ENCODE measurements at regions not wholly inside any gene's neighbourhood (a gene's known extent, or its start where the extent isn't known, plus 50 kb on each side); places are given as distances from the start of the nearest gene placed in this dataset.
A peak's percentile ranks its signal among the peaks of the same experiment; 100 is the strongest.

DNA sequence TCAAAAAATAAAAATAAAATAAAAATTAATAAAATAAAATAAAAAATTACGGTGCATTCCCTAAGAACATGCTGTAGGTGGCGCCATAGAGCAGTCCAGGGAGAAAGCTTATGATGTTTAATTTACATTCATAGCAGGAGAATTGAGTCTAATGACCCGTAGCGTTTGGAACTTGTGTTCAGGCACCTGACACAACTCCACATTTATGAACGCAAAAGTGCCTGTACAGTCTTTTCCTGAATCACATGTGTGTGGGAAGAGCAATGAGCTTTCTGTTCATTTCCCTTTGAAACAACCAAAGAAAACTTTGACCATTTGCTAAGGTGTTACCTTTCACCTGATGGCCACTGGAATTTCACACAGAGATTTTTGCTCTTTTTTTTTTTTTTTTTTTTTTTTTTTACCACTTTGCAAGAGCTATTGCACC lies 60.6 kb upstream of the KCNA1 start:
- in situ Hi-C loops (cut with MboI) = no loop called here

DNA sequence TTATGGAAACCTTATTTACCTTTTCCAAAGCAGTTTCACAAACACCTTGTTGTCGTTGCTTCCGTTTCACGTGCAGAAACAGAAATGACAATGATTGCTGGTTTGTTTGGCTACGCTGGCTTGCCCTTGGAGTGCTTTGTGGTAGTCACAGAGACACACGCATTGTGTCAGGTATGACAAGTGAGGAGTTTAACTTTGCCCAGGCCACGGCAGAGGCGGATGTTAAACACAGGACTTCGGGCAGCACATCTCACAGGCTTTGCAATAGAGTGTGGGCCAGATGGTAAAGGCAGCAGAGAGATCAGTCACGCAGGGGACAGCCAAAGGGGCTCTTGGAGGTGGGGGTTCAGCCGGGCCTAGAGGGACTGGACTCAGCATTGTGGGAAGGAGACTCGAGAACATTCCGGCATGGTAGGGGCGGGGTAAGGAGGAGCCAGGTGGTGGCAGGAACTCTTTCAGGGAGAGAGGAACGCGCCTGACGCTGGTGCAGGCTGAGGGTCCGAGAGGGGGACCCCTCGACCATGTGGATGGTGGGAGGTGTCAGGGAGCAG lies 59.8 kb upstream of the KCNA1 start:
- no peaks in the 10 kb centered on the region for H3K9me3 ChIP-seq (ENCODE audit: low read depth)
- no peak overlapping the region for H2AFZ ChIP-seq
- 0 out of 2 replicates have a peak, but pooled peaks cover 3% of the 10 kb centered on the region for H3K27me3 ChIP-seq (replicated peaks; ENCODE audit: insufficient read depth)
- DNase-seq = no peak
- no peaks in the 10 kb centered on the region for H3F3A ChIP-seq (ENCODE audit: insufficient read depth)
- no peaks in the 10 kb centered on the region for H4K20me1 ChIP-seq (ENCODE audit: insufficient read depth)
- no peak for TF ChIP-seq EZH2 (IDR thresholded peaks at IDR 0.05; ENCODE audit: insufficient read depth, poor library complexity, severe bottlenecking)
- H3K9me2 ChIP-seq (ENCODE audit: insufficient read depth) = no peaks in the 10 kb centered on the region
- in situ Hi-C loops (cut with MboI) = no loop called here
- no peak overlapping the region for H3K4me2 ChIP-seq (ENCODE audit: unreplicated experiment)
- 43 to 46% methylated on average over 17 to 18 of the region's 18 CpGs for WGBS, 2 experiments (ENCODE audit: low coverage in 1 of 2, low lambda C conversion rate in 2 of 2, missing lambda C conversion rate in 2 of 2)
- no peak overlapping the region for H3K27ac ChIP-seq
- H3K36me3 ChIP-seq (ENCODE audit: low read depth) = no peaks in the 10 kb centered on the region
- no peak overlapping the region for H3K9ac ChIP-seq
- no peak overlapping the region for H3K4me3 ChIP-seq
- H3K4me1 ChIP-seq (ENCODE audit: insufficient read depth) = no peaks in the 10 kb centered on the region
- H3K79me2 ChIP-seq (ENCODE audit: insufficient read depth) = no peaks in the 10 kb centered on the region

More for the DNA sequence above, 60.6 kb upstream of the KCNA1 start:
- Histone ChIP-seq H3K9ac (no peak overlapping the region), H2AFZ (no peak overlapping the region), H3K9me2 (ENCODE audit: insufficient read depth) (no peaks in the 10 kb centered on the region), H3K27ac (no peak overlapping the region), H3F3A (ENCODE audit: insufficient read depth) (no peaks in the 10 kb centered on the region), H3K27me3 (replicated peaks; ENCODE audit: insufficient read depth) (0 out of 2 replicates have a peak, but pooled peaks cover 3% of the 10 kb centered on the region), H3K36me3 (ENCODE audit: low read depth) (no peaks in the 10 kb centered on the region), H4K20me1 (ENCODE audit: insufficient read depth) (no peaks in the 10 kb centered on the region), H3K79me2 (ENCODE audit: insufficient read depth) (no peaks in the 10 kb centered on the region), H3K4me3 (no peak overlapping the region), H3K9me3 (ENCODE audit: low read depth) (no peaks in the 10 kb centered on the region), H3K4me2 (ENCODE audit: unreplicated experiment) (no peak overlapping the region), H3K4me1 (ENCODE audit: insufficient read depth) (no peaks in the 10 kb centered on the region)
- 2 to 3% methylated on average over 5 of the region's 5 CpGs for WGBS, 2 experiments (ENCODE audit: low coverage in 1 of 2, low lambda C conversion rate in 2 of 2, missing lambda C conversion rate in 2 of 2)
- TF ChIP-seq EZH2phosphoT487 (IDR thresholded peaks at IDR 0.05; ENCODE audit: insufficient read depth, low read depth) (no peak), EZH2 (IDR thresholded peaks at IDR 0.05; ENCODE audit: insufficient read depth, poor library complexity, severe bottlenecking) (no peak)
- DNase-seq = peak; percentile 60

DNA sequence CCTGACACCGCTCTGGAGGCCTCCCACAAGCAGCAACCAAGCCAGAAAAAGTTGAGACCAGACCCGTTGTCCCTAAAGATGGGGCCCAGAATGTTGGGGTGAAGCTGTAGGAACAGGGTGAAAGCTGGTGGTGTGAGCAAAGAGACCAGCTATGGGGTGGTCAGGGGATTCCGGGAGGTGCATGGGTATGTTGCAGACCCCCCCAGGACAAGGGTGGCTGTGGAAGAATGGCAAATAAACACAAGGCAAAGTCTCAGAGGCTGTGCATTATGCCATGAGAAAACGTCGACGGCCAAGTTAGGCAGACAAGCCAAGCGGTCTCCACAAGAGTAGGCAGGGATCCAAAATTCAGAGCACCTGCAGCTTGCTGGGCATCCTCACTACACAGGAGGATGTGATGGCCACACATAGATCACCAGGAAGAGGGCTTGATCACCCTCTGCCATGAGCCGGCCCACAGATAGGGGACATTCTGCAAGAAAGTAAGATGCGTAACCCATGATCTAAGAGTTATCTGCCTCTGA lies 58.8 kb upstream of the KCNA1 start:
- H3K27me3 ChIP-seq (replicated peaks; ENCODE audit: insufficient read depth) = 0 out of 2 replicates have a peak, but pooled peaks cover 3% of the 10 kb centered on the region
- no peak overlapping the region for H3K27ac ChIP-seq
- H3K9me2 ChIP-seq (ENCODE audit: insufficient read depth) = no peaks in the 10 kb centered on the region
- H2AFZ ChIP-seq = no peak overlapping the region
- no peak overlapping the region for H3K4me2 ChIP-seq (ENCODE audit: unreplicated experiment)
- no peak for DNase-seq
- in situ Hi-C loops (cut with MboI) = no loop called here
- H4K20me1 ChIP-seq (ENCODE audit: insufficient read depth) = no peaks in the 10 kb centered on the region
- no peaks in the 10 kb centered on the region for H3K4me1 ChIP-seq (ENCODE audit: insufficient read depth)
- H3F3A ChIP-seq (ENCODE audit: insufficient read depth) = no peaks in the 10 kb centered on the region
- H3K9me3 ChIP-seq (ENCODE audit: low read depth) = no peaks in the 10 kb centered on the region
- no peaks in the 10 kb centered on the region for H3K36me3 ChIP-seq (ENCODE audit: low read depth)
- TF ChIP-seq EZH2phosphoT487 (IDR thresholded peaks at IDR 0.05; ENCODE audit: insufficient read depth, low read depth) = no peak
- no peak for TF ChIP-seq EZH2 (IDR thresholded peaks at IDR 0.05; ENCODE audit: insufficient read depth, poor library complexity, severe bottlenecking)
- no peaks in the 10 kb centered on the region for H3K79me2 ChIP-seq (ENCODE audit: insufficient read depth)
- H3K9ac ChIP-seq = no peak overlapping the region
- WGBS, 2 experiments (ENCODE audit: low coverage in 1 of 2, low lambda C conversion rate in 2 of 2, missing lambda C conversion rate in 2 of 2) = 80 to 86% methylated on average over 9 of the region's 9 CpGs
- no peak overlapping the region for H3K4me3 ChIP-seq

DNA sequence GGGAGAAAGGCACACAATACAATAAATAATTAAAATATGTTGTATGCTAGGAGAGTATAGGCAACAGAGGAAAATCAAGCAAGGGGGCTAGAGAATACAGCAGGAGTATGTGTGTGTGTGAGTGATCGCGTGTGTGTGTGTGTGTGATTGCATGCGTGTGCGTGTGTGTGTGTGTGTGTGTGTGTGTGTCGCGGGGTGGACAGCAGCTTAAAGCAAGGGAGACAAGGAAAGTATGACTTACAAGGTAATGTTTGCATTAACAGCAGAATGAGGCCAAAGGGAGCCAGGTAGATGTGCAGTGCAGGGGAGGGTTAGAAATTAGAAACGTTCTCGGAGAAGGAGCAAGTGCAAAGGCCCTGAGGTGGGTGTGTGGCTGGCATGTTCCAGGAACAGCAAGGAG lies 57.4 kb upstream of the KCNA1 start:
- H3K4me3 ChIP-seq = no peak overlapping the region
- no peak for DNase-seq
- no peak overlapping the region for H2AFZ ChIP-seq
- no peaks in the 10 kb centered on the region for H3F3A ChIP-seq (ENCODE audit: insufficient read depth)
- H3K9me3 ChIP-seq (ENCODE audit: low read depth) = no peaks in the 10 kb centered on the region
- H3K36me3 ChIP-seq (ENCODE audit: low read depth) = no peaks in the 10 kb centered on the region
- no peak for TF ChIP-seq EZH2phosphoT487 (IDR thresholded peaks at IDR 0.05; ENCODE audit: insufficient read depth, low read depth)
- TF ChIP-seq EZH2 (IDR thresholded peaks at IDR 0.05; ENCODE audit: insufficient read depth, poor library complexity, severe bottlenecking) = no peak
- H3K27ac ChIP-seq = no peak overlapping the region
- no peaks in the 10 kb centered on the region for H4K20me1 ChIP-seq (ENCODE audit: insufficient read depth)
- H3K79me2 ChIP-seq (ENCODE audit: insufficient read depth) = no peaks in the 10 kb centered on the region
- peaks cover 12% of the 10 kb centered on the region; the same call in 1 of the 2 replicates for H3K27me3 ChIP-seq (replicated peaks; ENCODE audit: insufficient read depth)
- no peaks in the 10 kb centered on the region for H3K9me2 ChIP-seq (ENCODE audit: insufficient read depth)
- no peaks in the 10 kb centered on the region for H3K4me1 ChIP-seq (ENCODE audit: insufficient read depth)
- WGBS, 2 experiments (ENCODE audit: low coverage in 1 of 2, low lambda C conversion rate in 2 of 2, missing lambda C conversion rate in 2 of 2) = 89% methylated on average over 8 of the region's 8 CpGs
- in situ Hi-C loops (cut with MboI) = no loop called here
- no peak overlapping the region for H3K9ac ChIP-seq
- H3K4me2 ChIP-seq (ENCODE audit: unreplicated experiment) = no peak overlapping the region

Data from GM23248 (cell line).